Lower lobe of right lung (tissue), 2 donors: ENCODE measurements at regions not wholly inside any gene's neighbourhood (a gene's known extent, or its start where the extent isn't known, plus 50 kb on each side); places are given as distances from the start of the nearest gene placed in this dataset.

ENCODE experiments used
- ATAC-seq, 2 donors: fragments of 200-7000 bp; cut with Tn5 transposase; one replicate each; pipeline ENCODE4 v1.9.1; 2020 to 2022; ENCODE audit warnings: mild to moderate bottlenecking in 2 of 2, moderate library complexity in 2 of 2
- DNase-seq: peaks from one replicate; pipeline ENCODE4 v3.0.0-alpha.2; 2020
- H3K27ac ChIP-seq: fragments of 200-600 bp; one replicate; pipeline ENCODE4 v1.8.0; 2022
- H3K27me3 ChIP-seq: fragments of 200-600 bp; one replicate; pipeline ENCODE4 v1.8.0; 2022; ENCODE audit warnings: low read depth
- H3K36me3 ChIP-seq: fragments of 200-600 bp; one replicate; pipeline ENCODE4 v1.8.0; 2022; ENCODE audit warnings: mild to moderate bottlenecking
- H3K4me1 ChIP-seq: fragments of 200-600 bp; one replicate; pipeline ENCODE4 v1.8.0; 2022
- H3K4me3 ChIP-seq: fragments of 200-600 bp; one replicate; pipeline ENCODE4 v1.8.0; 2022; ENCODE audit warnings: mild to moderate bottlenecking
- H3K9me3 ChIP-seq: fragments of 200-600 bp; one replicate; pipeline ENCODE4 v1.8.0; 2022
- intact Hi-C: fragments of 100-400 bp; cut with DNase I; formaldehyde crosslinking; loops from one replicate; pipeline ENCODE4 v1.11.0; 2022
- TF ChIP-seq, protein P1 (sequence below): fragments of 200-600 bp; IDR thresholded peaks from one replicate; pipeline ENCODE4 v1.8.0; 2022; ENCODE audit warnings: antibody characterized with exemption, mild to moderate bottlenecking
- donor health status: DM: no; HTN: yes; CAD: no; lungs with severe emphysema.

GRCh38 chr2:183798535-183798934 lies 674.3 kb downstream of the NUP35 start:
- ATAC-seq (no peak), DNase-seq (no peak)
- peaks cover 7% of the 10 kb centered on the region for H3K9me3 ChIP-seq
- no peaks in the 10 kb centered on the region for H3K36me3 ChIP-seq
- intact Hi-C loops: no loop called here
- no peak overlapping the region for H3K4me3 ChIP-seq
- H3K27ac ChIP-seq: no peak overlapping the region
- TF ChIP-seq, protein P1, sequence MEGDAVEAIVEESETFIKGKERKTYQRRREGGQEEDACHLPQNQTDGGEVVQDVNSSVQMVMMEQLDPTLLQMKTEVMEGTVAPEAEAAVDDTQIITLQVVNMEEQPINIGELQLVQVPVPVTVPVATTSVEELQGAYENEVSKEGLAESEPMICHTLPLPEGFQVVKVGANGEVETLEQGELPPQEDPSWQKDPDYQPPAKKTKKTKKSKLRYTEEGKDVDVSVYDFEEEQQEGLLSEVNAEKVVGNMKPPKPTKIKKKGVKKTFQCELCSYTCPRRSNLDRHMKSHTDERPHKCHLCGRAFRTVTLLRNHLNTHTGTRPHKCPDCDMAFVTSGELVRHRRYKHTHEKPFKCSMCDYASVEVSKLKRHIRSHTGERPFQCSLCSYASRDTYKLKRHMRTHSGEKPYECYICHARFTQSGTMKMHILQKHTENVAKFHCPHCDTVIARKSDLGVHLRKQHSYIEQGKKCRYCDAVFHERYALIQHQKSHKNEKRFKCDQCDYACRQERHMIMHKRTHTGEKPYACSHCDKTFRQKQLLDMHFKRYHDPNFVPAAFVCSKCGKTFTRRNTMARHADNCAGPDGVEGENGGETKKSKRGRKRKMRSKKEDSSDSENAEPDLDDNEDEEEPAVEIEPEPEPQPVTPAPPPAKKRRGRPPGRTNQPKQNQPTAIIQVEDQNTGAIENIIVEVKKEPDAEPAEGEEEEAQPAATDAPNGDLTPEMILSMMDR: no peak
- H3K4me1 ChIP-seq: no peaks in the 10 kb centered on the region
- no peaks in the 10 kb centered on the region for H3K27me3 ChIP-seq

DNA sequence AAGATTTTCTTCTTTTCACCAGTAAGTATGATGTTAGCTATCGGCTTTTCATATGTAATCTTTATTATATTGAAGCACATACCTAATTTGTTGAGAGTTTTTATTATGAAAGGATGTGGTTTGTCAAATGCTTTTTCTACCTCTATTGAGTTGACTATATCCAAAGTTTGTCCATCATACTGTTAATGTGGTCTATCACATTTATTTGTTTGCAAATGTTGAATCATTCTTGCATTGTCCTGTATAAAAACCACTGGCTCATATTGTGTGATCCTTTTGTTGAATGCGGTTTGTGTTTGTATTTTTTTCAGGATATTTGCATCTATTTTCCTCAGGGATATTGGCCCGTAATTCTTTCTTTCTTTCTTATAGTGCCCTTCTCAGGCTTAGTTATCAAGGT lies 675.5 kb downstream of the NUP35 start:
- TF ChIP-seq, protein P1: no peak
- no peaks in the 10 kb centered on the region for H3K27me3 ChIP-seq
- H3K4me3 ChIP-seq: no peak overlapping the region
- H3K27ac ChIP-seq: no peak overlapping the region
- no peaks in the 10 kb centered on the region for H3K36me3 ChIP-seq
- ATAC-seq (no peak), DNase-seq (no peak)
- intact Hi-C loops: no loop called here
- no peaks in the 10 kb centered on the region for H3K4me1 ChIP-seq
- H3K9me3 ChIP-seq: peaks cover 7% of the 10 kb centered on the region

DNA sequence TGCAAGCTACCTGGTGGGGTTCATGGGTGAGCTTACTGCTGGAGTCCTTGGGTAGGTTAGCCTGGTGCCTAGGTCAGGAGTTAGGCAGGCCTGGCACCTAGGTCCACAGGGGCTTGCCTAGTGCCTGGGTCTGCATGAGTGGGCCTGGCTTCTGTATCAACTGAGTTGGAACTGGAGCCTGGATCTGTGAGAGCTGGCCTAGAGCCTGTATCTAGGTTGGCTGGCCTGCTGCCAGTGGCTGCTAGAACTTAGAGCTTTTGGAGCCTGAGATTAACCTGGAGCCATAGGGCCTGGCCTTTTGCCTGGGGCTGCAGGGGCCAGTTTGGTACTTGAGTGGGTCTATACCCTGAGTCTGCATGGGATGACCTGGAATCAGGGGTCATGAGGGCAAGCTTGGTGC lies 679.4 kb downstream of the NUP35 start:
- ATAC-seq (peak in 1 of 2 donors; percentile 39), DNase-seq (no peak)
- H3K4me3 ChIP-seq: no peak overlapping the region
- no peaks in the 10 kb centered on the region for H3K4me1 ChIP-seq
- H3K36me3 ChIP-seq: no peaks in the 10 kb centered on the region
- H3K27me3 ChIP-seq: no peaks in the 10 kb centered on the region
- no peak overlapping the region for H3K27ac ChIP-seq
- H3K9me3 ChIP-seq: peaks cover 7% of the 10 kb centered on the region
- intact Hi-C loops: no loop called here
- TF ChIP-seq, protein P1: no peak

GRCh38 chr2:183807870-183808269 lies 683.6 kb downstream of the NUP35 start:
- DNase-seq: no peak

DNA sequence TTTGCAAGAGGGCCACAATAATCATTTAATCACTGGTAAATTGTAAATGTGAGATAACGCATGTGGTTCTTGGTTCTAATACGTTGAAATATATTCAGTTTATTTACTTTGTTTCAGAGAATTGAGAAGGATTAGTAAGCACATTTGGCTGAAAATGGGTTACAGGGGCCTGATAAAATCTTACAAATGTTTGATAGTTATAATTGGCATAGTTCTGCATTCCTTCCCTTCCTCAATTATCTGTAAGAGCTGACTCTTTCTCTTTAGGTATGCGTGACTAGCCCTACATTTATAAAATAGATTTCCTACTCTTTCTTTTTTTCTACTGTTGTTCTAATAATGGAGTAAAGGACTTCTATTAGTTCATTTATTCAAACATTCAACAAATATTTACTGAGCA lies 685.2 kb downstream of the NUP35 start:
- H3K36me3 ChIP-seq: no peaks in the 10 kb centered on the region
- no peaks in the 10 kb centered on the region for H3K27me3 ChIP-seq
- ATAC-seq: no peak
- TF ChIP-seq, protein P1: no peak
- H3K4me1 ChIP-seq: no peaks in the 10 kb centered on the region
- no peak overlapping the region for H3K27ac ChIP-seq
- intact Hi-C loops: no loop called here
- DNase-seq: no peak
- no peaks in the 10 kb centered on the region for H3K9me3 ChIP-seq
- no peak overlapping the region for H3K4me3 ChIP-seq

More at GRCh38 chr2:183807870-183808269, 683.6 kb downstream of the NUP35 start:
- ATAC-seq: no peak
- Histone ChIP-seq H3K9me3 (no peaks in the 10 kb centered on the region), H3K4me1 (no peaks in the 10 kb centered on the region), H3K36me3 (no peaks in the 10 kb centered on the region), H3K27ac (no peak overlapping the region), H3K27me3 (no peaks in the 10 kb centered on the region), H3K4me3 (no peak overlapping the region)
- intact Hi-C loops: no loop called here
- TF ChIP-seq, protein P1: no peak

DNA sequence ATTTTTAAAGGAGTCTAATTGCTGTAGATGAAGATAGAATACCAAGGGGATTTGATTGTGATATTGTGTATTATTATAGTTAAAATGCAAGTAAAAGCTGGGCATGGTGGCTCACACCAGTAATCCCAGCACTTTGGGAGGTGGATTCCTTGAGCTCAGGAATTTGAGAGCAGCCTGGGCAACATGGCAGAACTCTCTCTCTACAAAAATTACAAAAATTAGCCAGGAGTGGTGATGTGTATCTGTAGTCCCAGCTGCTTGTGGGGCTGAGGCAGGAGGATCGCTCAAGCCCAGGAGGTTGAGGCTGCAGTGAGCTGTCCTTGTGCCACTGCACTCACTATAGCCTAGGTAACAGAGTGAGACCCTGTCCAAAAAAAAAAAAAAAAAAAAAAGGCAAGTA lies 687.0 kb downstream of the NUP35 start:
- intact Hi-C loops: no loop called here
- Histone ChIP-seq H3K36me3 (no peaks in the 10 kb centered on the region), H3K27me3 (no peaks in the 10 kb centered on the region), H3K4me3 (no peak overlapping the region), H3K9me3 (no peaks in the 10 kb centered on the region), H3K4me1 (no peaks in the 10 kb centered on the region), H3K27ac (no peak overlapping the region)
- TF ChIP-seq, protein P1: no peak
- DNase-seq: no peak
- no peak for ATAC-seq
